Thyroid gland (tissue), 4 donors: ENCODE measurements at regions not wholly inside any gene's neighbourhood (a gene's known extent, or its start where the extent isn't known, plus 50 kb on each side); places are given as distances from the start of the nearest gene placed in this dataset.

Source experiments
- CTCF ChIP-seq, 6 experiments: fragments of 200-600 bp in 3 of 6; fragments of 450-650 bp in 3 of 6; sonication (generic) in 3 of 6; IDR thresholded peaks; one replicate each; pipeline ENCODE4 v1.5.1; 2016 to 2019; ENCODE audit warnings: antibody characterized with exemption in 6 of 6, mild to moderate bottlenecking in 2 of 6, inconsistent platforms in 1 of 6, moderate library complexity in 1 of 6
- POLR2A ChIP-seq, 2 donors: fragments of 450-650 bp; IDR thresholded peaks; one replicate each; pipeline ENCODE4 v1.6.1; 2017; ENCODE audit warnings: antibody characterized with exemption in 2 of 2, mild to moderate bottlenecking in 2 of 2, moderate library complexity in 1 of 2

DNA sequence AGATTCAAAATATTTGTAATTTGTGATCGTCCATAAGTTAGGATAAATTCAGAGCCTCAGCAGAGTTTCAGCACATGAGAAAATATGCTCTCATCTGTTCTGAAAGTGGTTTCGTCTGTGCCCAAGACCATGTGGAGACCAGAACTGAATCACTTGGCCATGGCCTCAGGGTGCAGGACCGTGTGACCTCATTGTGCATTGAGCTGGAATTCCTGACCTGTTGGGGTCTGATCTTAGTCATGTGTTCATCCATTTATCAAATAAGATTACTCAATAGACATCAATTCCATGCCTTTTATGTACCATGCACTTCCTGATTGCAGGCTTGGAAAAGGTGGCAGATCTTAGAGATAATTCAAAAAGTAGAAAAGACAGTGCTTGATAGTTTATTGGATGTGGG lies 680.5 kb downstream of the QKI start:
- no peak for TF ChIP-seq POLR2A (IDR thresholded peaks at IDR 0.05)
- TF ChIP-seq CTCF (IDR thresholded peaks at IDR 0.05): no peak
